HG03342 (cell line): ENCODE measurements at regions not wholly inside any gene's neighbourhood (a gene's known extent, or its start where the extent isn't known, plus 50 kb on each side); places are given as distances from the start of the nearest gene placed in this dataset.
"Not testable (repeated sequence)": the region's sequence is repeated elsewhere in the genome, so short reads cannot be mapped to it uniquely, and the experiment has no call there.

Source experiments
- ATAC-seq: cut with Tn5 transposase; IDR thresholded peaks from one replicate; pipeline ENCODE4 v1.9.1; 2021; ENCODE audit warnings: mild to moderate bottlenecking, moderate library complexity; ENCODE audit not compliant: unreplicated experiment

GRCh38 chr16:48790151-48790550, 180.2 kb upstream of the N4BP1 start:
- ATAC-seq, result no peak

- no peak for ATAC-seq
Measured at GRCh38 chr16:48788475-48788874, 178.5 kb upstream of the N4BP1 start.

DNA sequence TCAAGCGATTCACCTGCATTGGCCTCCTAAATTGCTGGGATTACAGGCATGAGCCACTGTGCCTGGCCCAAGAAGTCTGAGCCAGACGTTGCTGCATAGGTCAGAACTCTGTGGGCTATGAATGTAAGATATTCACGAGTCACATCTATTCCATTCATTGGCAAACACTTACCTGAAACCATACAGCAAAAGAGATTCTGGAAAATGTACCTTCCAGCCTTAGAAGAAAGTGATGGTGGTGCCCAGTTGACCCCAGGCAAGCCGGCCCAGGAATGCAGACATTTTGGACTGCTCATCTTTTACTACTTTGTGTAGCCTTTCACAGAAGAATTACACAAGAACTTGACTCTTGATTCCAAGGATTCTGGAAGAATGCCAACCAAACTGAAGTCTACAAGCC, 135.6 kb upstream of the N4BP1 start:
- ATAC-seq, result no peak

DNA sequence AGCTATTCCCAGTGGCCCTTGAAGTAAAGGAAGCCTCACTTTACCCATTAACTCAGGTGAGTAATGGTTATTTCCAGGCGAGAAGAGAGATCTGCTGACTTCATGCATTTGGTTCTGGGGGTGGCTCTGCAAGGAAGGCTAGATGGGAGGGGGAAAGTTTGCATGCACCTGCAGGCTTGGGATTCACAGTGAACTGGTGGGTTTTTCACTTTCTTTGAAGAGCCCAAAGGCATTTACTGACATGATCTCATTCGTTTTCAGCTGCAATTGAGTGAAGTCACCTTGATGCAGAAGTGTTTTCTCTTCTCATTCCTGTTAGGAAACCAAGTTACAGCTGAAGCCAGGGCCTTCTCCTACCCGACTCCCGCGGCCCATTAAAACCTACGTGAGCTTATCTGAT, 131.0 kb upstream of the N4BP1 start:
- no peak for ATAC-seq

- ATAC-seq, result no peak
Measured at GRCh38 chr16:48734220-48734619, 124.2 kb upstream of the N4BP1 start.

DNA sequence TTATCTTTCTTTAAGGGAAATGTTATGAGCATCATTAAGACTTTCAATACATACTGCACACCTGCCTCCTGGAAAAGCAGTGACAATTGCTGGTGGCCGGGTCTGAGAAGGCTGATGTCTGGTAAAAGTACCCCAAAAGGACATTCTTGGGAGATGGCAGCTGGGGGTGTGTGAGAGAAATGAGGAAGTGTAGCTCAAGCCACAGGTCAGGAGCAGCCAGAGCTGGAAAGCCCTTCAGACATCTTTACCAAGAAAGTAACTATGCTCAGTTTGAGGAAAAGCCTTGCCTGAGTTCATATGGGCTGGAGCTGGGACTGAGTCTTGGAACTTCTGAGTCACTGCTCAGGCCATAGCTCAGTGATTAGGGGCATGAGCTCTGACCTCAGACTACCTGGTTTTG, 94.7 kb upstream of the N4BP1 start:
- ATAC-seq, result no peak

GRCh38 chr16:48687421-48688038, 77.5 kb upstream of the N4BP1 start:
- ATAC-seq, result peak; percentile 85

DNA sequence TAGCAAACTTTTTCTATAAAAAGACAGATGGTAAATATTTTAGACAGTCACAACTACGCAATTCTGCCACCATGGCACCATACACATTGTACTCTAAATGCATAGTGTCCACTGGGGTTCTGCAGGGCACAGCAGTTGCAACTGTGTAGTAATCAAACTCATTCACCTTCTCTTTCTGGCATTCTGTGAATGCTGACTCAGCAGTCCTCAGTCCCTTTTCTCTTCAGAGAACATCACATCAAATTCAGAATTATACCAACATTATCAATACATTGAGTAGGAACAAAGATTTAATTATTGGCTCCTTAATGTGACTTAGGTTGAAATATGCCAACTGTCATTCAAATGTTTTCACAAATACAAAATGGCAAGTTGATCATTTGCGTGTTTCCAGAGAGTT, 74.2 kb upstream of the N4BP1 start:
- no peak for ATAC-seq

GRCh38 chr16:48682971-48683370, 73.0 kb upstream of the N4BP1 start:
- ATAC-seq, result no peak

DNA sequence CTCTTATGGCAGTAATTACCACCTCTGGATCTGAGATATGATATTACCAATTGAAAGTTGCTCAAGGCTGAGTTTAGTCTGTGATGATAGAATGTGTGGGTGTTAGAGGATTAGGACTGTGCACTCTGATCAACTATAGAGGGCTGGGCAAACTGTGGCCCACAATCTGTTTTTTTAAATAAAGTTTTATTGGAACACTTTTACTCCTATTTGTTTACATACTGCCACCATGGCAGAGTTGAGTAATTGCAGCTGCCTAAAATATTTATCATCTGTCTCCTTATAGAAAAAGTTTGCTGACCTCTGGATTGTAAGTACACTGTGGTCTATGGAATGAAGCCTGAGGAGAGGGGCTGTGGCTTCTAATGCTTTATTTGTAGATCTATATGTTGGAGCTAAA, 71.5 kb upstream of the N4BP1 start:
- ATAC-seq, result no peak

GRCh38 chr16:48680881-48681280, 70.9 kb upstream of the N4BP1 start:
- ATAC-seq, result no peak

- ATAC-seq, result no peak
Measured at GRCh38 chr16:48676836-48677235, 66.9 kb upstream of the N4BP1 start.

- ATAC-seq, result not testable (repeated sequence)
Measured at GRCh38 chr16:48668184-48668583, 58.2 kb upstream of the N4BP1 start.

DNA sequence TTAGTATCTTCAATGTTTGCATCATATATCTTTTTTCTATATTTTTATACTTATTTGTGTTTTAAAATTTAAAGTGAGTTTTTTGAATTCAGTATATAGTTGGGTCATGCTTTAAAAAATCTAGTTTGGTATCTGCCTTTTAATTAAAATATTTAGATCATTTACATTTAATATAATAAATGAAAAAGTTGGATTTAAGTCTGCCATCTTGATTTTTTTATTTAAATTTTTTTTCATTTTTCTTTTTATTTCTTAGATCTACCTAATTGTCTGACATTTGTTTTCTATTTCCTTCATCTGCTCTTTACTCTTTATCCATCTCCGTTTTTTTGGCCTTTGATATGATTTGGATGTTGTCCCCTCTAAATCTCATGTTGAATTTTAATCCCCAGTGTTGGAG, 50.0 kb upstream of the N4BP1 start:
- ATAC-seq, result no peak
